ENCODE measurements at regions not wholly inside any gene's neighbourhood (a gene's known extent, or its start where the extent isn't known, plus 50 kb on each side); places are given as distances from the start of the nearest gene placed in this dataset.

DNA sequence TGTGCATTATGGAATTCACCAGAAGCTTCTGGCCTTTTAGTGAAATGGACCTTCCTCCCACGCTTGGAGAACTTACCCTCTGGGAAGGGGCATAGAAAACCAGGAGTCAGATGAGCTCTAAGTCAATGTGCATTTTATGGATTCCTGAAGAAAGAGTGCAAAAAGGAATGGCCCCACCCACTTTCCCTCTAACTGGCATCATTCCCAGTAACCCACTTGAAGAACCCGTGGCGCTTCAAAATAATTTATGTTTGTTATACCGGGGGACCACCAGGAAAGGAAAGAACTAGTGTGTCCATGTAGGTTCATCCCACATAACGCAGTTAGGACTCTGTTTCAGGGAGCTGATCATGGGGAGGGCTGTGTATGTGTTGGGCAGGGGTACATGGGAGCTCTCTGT is 1153.4 kb downstream of the TMEM121 start:
- DNase-seq = no peak
- Histone ChIP-seq H3K27ac (no peak overlapping the region), H3K36me3 (replicated peaks) (no peaks in the 10 kb centered on the region), H3K27me3 (replicated peaks) (no peaks in the 10 kb centered on the region), H3K4me3 (ENCODE audit: low read depth, low read length) (no peak overlapping the region)
- TF ChIP-seq, protein P1, sequence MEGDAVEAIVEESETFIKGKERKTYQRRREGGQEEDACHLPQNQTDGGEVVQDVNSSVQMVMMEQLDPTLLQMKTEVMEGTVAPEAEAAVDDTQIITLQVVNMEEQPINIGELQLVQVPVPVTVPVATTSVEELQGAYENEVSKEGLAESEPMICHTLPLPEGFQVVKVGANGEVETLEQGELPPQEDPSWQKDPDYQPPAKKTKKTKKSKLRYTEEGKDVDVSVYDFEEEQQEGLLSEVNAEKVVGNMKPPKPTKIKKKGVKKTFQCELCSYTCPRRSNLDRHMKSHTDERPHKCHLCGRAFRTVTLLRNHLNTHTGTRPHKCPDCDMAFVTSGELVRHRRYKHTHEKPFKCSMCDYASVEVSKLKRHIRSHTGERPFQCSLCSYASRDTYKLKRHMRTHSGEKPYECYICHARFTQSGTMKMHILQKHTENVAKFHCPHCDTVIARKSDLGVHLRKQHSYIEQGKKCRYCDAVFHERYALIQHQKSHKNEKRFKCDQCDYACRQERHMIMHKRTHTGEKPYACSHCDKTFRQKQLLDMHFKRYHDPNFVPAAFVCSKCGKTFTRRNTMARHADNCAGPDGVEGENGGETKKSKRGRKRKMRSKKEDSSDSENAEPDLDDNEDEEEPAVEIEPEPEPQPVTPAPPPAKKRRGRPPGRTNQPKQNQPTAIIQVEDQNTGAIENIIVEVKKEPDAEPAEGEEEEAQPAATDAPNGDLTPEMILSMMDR (IDR thresholded peaks at IDR 0.05; ENCODE audit: low read depth, low read length, missing control alignments) = no peak
- in situ Hi-C loops (cut with HindIII; ENCODE audit: low pct_ligation_motif_present, low sequenced_read_pairs) = no loop called here

DNA sequence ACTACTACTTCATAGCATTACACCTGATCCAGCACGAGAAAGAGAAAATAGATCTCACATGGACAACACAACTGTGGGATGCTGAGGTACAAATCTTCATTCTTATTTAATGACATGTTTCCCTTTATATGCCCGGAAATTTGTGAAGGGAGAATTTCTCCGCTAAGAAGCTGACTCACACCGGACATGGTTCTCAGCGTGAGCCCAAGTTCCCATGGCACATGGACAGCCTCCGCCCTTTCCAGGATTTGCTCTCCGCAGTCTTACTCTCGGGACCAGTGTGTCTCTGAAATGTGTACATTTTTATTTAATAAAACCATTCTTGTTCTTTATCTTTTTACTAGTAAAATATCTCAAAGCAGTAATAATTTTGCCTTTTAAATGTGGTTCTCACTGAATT is 1154.8 kb downstream of the TMEM121 start:
- Histone ChIP-seq H3K4me3 (ENCODE audit: low read depth, low read length) (no peak overlapping the region), H3K27ac (no peak overlapping the region), H3K36me3 (replicated peaks) (no peaks in the 10 kb centered on the region), H3K27me3 (replicated peaks) (no peaks in the 10 kb centered on the region)
- TF ChIP-seq, protein P1 (IDR thresholded peaks at IDR 0.05; ENCODE audit: low read depth, low read length, missing control alignments) = no peak
- in situ Hi-C loops (cut with HindIII; ENCODE audit: low pct_ligation_motif_present, low sequenced_read_pairs) = no loop called here
- no peak for DNase-seq

DNA sequence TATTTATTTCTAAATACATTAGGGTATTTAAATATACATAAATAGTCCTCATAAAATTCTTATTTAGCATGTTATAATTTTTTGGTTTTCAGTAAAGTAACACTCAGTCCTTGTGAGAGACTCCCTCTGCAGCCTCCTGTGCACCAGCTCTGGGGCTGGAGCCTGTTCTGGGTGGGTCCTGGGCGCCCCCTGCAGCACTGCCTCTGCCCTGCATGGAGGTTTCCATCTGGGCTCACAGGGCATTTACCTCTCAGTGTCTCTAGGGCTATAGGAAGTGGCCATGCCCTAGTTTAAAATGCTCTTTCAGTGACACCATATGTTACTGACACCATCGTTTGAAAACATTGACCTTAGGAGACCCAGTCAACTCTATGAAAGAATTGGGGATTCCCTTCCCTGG is 1155.2 kb downstream of the TMEM121 start:
- in situ Hi-C loops (cut with HindIII; ENCODE audit: low pct_ligation_motif_present, low sequenced_read_pairs) = no loop called here

DNA sequence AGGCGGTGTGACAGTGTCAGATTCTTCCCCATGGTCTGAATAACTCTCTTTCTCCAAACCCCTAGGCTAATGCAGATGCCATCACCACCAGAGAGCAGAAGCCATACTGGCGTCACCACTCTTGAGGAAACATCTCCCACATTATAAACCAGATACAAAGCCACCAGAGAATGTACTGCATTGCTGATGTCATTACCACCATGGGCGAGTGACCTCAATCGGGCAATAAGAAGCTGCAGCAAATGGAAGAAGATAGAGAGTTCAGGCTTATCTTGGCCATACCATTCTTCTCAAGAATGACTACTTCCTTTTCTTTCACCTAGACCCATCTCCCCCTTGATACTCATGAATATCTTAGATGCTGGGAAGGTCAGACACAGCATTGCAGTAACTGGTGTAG is 1157.2 kb downstream of the TMEM121 start:
- H3K27ac ChIP-seq = no peak overlapping the region
- no peaks in the 10 kb centered on the region for H3K36me3 ChIP-seq (replicated peaks)
- TF ChIP-seq, protein P1 (IDR thresholded peaks at IDR 0.05; ENCODE audit: low read depth, low read length, missing control alignments) = no peak
- DNase-seq = no peak
- H3K4me3 ChIP-seq (ENCODE audit: low read depth, low read length) = no peak overlapping the region
- in situ Hi-C loops (cut with HindIII; ENCODE audit: low pct_ligation_motif_present, low sequenced_read_pairs) = no loop called here
- no peaks in the 10 kb centered on the region for H3K27me3 ChIP-seq (replicated peaks)

More for the DNA sequence above, 1155.2 kb downstream of the TMEM121 start:
- DNase-seq = no peak
- no peak overlapping the region for H3K27ac ChIP-seq
- H3K36me3 ChIP-seq (replicated peaks) = no peaks in the 10 kb centered on the region
- TF ChIP-seq, protein P1 (IDR thresholded peaks at IDR 0.05; ENCODE audit: low read depth, low read length, missing control alignments) = no peak
- no peaks in the 10 kb centered on the region for H3K27me3 ChIP-seq (replicated peaks)
- H3K4me3 ChIP-seq (ENCODE audit: low read depth, low read length) = no peak overlapping the region

DNA sequence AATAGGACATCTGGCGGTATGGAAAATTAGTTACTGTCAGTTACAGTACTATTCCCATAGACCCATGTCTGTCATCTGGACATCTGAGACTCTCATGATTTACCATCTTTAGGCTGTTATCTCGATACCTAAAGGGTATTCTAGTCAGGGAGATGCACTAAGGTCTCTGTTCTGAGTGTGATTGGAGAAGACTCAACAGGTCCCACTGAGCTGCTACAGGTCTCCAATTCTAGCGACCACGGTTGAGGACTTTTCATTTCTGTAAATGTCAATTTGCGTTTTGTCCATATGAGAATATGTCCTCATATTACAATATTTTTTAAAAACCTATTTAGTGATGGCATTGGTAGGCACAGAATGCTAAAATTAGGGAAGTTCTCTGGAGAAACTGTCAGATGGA is 1160.2 kb downstream of the TMEM121 start:
- Histone ChIP-seq H3K4me3 (ENCODE audit: low read depth, low read length) (no peak overlapping the region), H3K36me3 (replicated peaks) (no peaks in the 10 kb centered on the region), H3K27me3 (replicated peaks) (no peaks in the 10 kb centered on the region), H3K27ac (no peak overlapping the region)
- TF ChIP-seq, protein P1 (IDR thresholded peaks at IDR 0.05; ENCODE audit: low read depth, low read length, missing control alignments) = no peak
- no peak for DNase-seq
- in situ Hi-C loops (cut with HindIII; ENCODE audit: low pct_ligation_motif_present, low sequenced_read_pairs) = no loop called here

DNA sequence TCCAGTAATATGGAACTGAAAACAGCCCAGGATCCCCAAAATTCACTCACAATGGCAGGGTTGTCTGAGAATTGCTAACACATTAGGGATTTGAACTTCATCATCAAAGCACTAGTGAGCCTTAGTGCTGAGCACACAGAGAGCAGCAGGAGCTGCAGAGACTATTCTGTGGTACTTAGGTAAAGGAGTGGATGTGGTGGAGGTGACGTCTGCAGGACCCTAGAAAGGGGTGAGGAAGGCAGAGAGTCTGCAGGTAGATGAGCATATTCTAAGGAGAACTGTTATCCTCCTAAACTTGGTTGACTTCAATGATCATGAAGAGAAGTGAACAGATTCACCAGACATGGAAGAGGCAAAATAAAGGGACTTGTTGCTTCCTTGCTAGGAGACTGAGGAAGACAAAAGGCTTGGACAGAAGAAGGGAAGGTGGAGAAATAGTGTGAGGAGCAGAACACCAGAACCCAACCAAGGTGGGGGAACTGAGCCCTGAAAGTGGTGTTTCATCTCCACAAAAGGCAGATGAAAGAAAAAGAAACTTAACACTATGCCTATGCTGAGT is 1164.0 kb downstream of the TMEM121 start:
- no peak for DNase-seq
- no peak overlapping the region for H3K27ac ChIP-seq
- in situ Hi-C loops (cut with HindIII; ENCODE audit: low pct_ligation_motif_present, low sequenced_read_pairs) = no loop called here
- TF ChIP-seq, protein P1 (IDR thresholded peaks at IDR 0.05; ENCODE audit: low read depth, low read length, missing control alignments) = no peak
- H3K4me3 ChIP-seq (ENCODE audit: low read depth, low read length) = no peak overlapping the region
- no peaks in the 10 kb centered on the region for H3K36me3 ChIP-seq (replicated peaks)
- H3K27me3 ChIP-seq (replicated peaks) = no peaks in the 10 kb centered on the region

Data from brain microvascular endothelial cell (primary cell).